WTC11 (cell line): ENCODE measurements at regions not wholly inside any gene's neighbourhood (a gene's known extent, or its start where the extent isn't known, plus 50 kb on each side); places are given as distances from the start of the nearest gene placed in this dataset.

ENCODE experiments used
- ATAC-seq: fragments of 200-7000 bp; cut with Tn5 transposase; 2 replicates; pipeline ENCODE4 v1.10.0; 2021; ENCODE audit warnings: mild to moderate bottlenecking, moderate library complexity
- CTCF ChIA-PET: fragments of 300-600 bp; sonication (Branson Sonifier 250); formaldehyde crosslinking; loops from one replicate; lab custom pipeline; 2021; ENCODE audit warnings: antibody characterized with exemption; lab: Charles Lee
- POLR2A ChIA-PET: fragments of 350-600 bp; sonication (Branson Sonifier 250); formaldehyde crosslinking; loops from one replicate; lab custom pipeline; 2021; ENCODE audit warnings: antibody characterized with exemption; lab: Charles Lee
- DNase-seq: peaks from one replicate; pipeline ENCODE4 v3.0.0; 2021; ENCODE audit warnings: low spot score
- H3K27ac Mint-ChIP-seq: 2 replicates; pipeline ENCODE4 v1.8.0; 2021; ENCODE audit warnings: mixed read lengths
- H3K27me3 Mint-ChIP-seq: 2 replicates; pipeline ENCODE4 v1.8.0; 2021; ENCODE audit warnings: low read depth, mild to moderate bottlenecking, moderate library complexity, mixed read lengths
- H3K36me3 Mint-ChIP-seq: 2 replicates; pipeline ENCODE4 v1.8.0; 2021; ENCODE audit warnings: mixed read lengths
- H3K4me1 Mint-ChIP-seq: 2 replicates; pipeline ENCODE4 v1.8.0; 2022; ENCODE audit warnings: mixed read lengths
- H3K4me3 Mint-ChIP-seq: 2 replicates; pipeline ENCODE4 v1.8.0; 2021; ENCODE audit warnings: mild to moderate bottlenecking, moderate library complexity, mixed read lengths
- H3K9me3 Mint-ChIP-seq: 2 replicates; pipeline ENCODE4 v1.8.0; 2021; ENCODE audit warnings: mixed read lengths
- AFF4 ChIP-seq: sonication (generic); formaldehyde crosslinking; IDR thresholded peaks from 2 replicates; pipeline ENCODE4 v1.8.1; 2023; ENCODE audit warnings: mild to moderate bottlenecking, missing genetic modification reagents, borderline replicate concordance
- ATF1 ChIP-seq: sonication (generic); formaldehyde crosslinking; IDR thresholded peaks from 2 replicates; pipeline ENCODE4 v1.8.1; 2023; ENCODE audit warnings: mild to moderate bottlenecking, moderate library complexity, missing genetic modification reagents
- CREB1 ChIP-seq: sonication (generic); formaldehyde crosslinking; IDR thresholded peaks from 2 replicates; pipeline ENCODE4 v1.8.0; 2023; ENCODE audit warnings: mild to moderate bottlenecking, missing genetic modification reagents
- CTCF ChIP-seq: fragments of 200-600 bp; IDR thresholded peaks from 2 replicates; pipeline ENCODE4 v1.8.0; 2022; ENCODE audit warnings: antibody characterized with exemption
- GRHL2 ChIP-seq: fragments of 250-450 bp; sonication (Bioruptor Pico); IDR thresholded peaks from 2 replicates; pipeline ENCODE4 v1.8.0; 2022; ENCODE audit warnings: mild to moderate bottlenecking, moderate library complexity; ENCODE audit not compliant: insufficient replicate concordance, severe bottlenecking
- HMGA2 ChIP-seq: fragments of 250-450 bp; sonication (Bioruptor Pico); IDR thresholded peaks from 2 replicates; pipeline ENCODE4 v1.4.0; 2021; ENCODE audit warnings: mild to moderate bottlenecking, moderate library complexity
- HMGXB4 ChIP-seq: sonication (generic); formaldehyde crosslinking; IDR thresholded peaks from 2 replicates; pipeline ENCODE4 v1.8.1; 2023; ENCODE audit warnings: mild to moderate bottlenecking, moderate library complexity, missing genetic modification reagents
- IRF2 ChIP-seq: sonication (generic); formaldehyde crosslinking; IDR thresholded peaks from 2 replicates; pipeline ENCODE4 v1.8.0; 2022; ENCODE audit warnings: low read depth, missing genetic modification reagents, borderline replicate concordance
- KAT7 ChIP-seq: sonication (generic); formaldehyde crosslinking; IDR thresholded peaks from 2 replicates; pipeline ENCODE4 v1.8.1; 2023; ENCODE audit warnings: missing genetic modification reagents, mild to moderate bottlenecking, borderline replicate concordance
- MAX ChIP-seq: sonication (generic); formaldehyde crosslinking; IDR thresholded peaks from 2 replicates; pipeline ENCODE4 v1.8.0; 2022; ENCODE audit warnings: mild to moderate bottlenecking, missing genetic modification reagents
- MXD4 ChIP-seq: fragments of 250-450 bp; sonication (Bioruptor Pico); IDR thresholded peaks from 2 replicates; pipeline ENCODE4 v1.8.0; 2021; ENCODE audit warnings: mild to moderate bottlenecking, moderate library complexity, borderline replicate concordance
- MYBL2 ChIP-seq: sonication (generic); formaldehyde crosslinking; IDR thresholded peaks from 2 replicates; pipeline ENCODE4 v1.8.1; 2023; ENCODE audit warnings: mild to moderate bottlenecking, moderate library complexity, missing genetic modification reagents
- NFE2L1 ChIP-seq: sonication (generic); formaldehyde crosslinking; IDR thresholded peaks from 2 replicates; pipeline ENCODE4 v1.8.1; 2023; ENCODE audit warnings: missing genetic modification reagents
- NR3C1 ChIP-seq: sonication (generic); formaldehyde crosslinking; conservative IDR thresholded peaks from 2 replicates; pipeline ENCODE4 v1.8.1; 2023; ENCODE audit warnings: low read depth, mild to moderate bottlenecking, missing genetic modification reagents
- OVOL2 ChIP-seq: fragments of 250-450 bp; sonication (Bioruptor Pico); IDR thresholded peaks from 2 replicates; pipeline ENCODE4 v1.9.0; 2021; ENCODE audit warnings: mild to moderate bottlenecking, borderline replicate concordance
- ZBTB21 ChIP-seq: sonication (generic); formaldehyde crosslinking; IDR thresholded peaks from 2 replicates; pipeline ENCODE4 v1.8.1; 2023; ENCODE audit warnings: mild to moderate bottlenecking, missing genetic modification reagents, borderline replicate concordance
- ZMAT4 ChIP-seq: fragments of 250-450 bp; sonication (Bioruptor Pico); IDR thresholded peaks from 2 replicates; pipeline ENCODE4 v1.9.0; 2021; ENCODE audit warnings: mild to moderate bottlenecking
- ZNF219 ChIP-seq: sonication (generic); formaldehyde crosslinking; IDR thresholded peaks from 2 replicates; pipeline ENCODE4 v1.8.0; 2023; ENCODE audit warnings: missing genetic modification reagents, mild to moderate bottlenecking, borderline replicate concordance
- ZNF671 ChIP-seq: fragments of 250-450 bp; sonication (Bioruptor Pico); IDR thresholded peaks from 2 replicates; pipeline ENCODE4 v1.8.0; 2021; ENCODE audit warnings: mild to moderate bottlenecking

GRCh38 chr7:77473229-77474005 is 57.3 kb upstream of the GSAP start:
- CTCF ChIA-PET, result no interaction called here
- Mint-ChIP-seq H3K4me3 (no peak overlapping the region), H3K36me3 (no peaks in the 10 kb centered on the region), H3K27ac (no peak overlapping the region), H3K4me1 (peaks cover 23% of the 10 kb centered on the region), H3K27me3 (no peaks in the 10 kb centered on the region), H3K9me3 (peaks cover 17% of the 10 kb centered on the region)
- ATAC-seq (no peak), DNase-seq (no peak)
- POLR2A ChIA-PET, result interaction anchor here (0.6 kb wide), 1 partner anchor 62 kb away, joined by 3 read pairs; no protein-coding TSS in a partner anchor
- TF ChIP-seq OVOL2 (CRISPR knock-in tag), result no peak
- TF ChIP-seq ZBTB21 (CRISPR knock-in tag), result no peak
- no peak for TF ChIP-seq ZNF671 (CRISPR knock-in tag)
- no peak for TF ChIP-seq KAT7
- TF ChIP-seq HMGXB4 (CRISPR knock-in tag), result no peak
- no peak for TF ChIP-seq NFE2L1 (CRISPR knock-in tag)
- no peak for TF ChIP-seq GRHL2
- no peak for TF ChIP-seq NR3C1 (CRISPR knock-in tag)
- no peak for TF ChIP-seq IRF2
- no peak for TF ChIP-seq MYBL2 (CRISPR knock-in tag)
- TF ChIP-seq AFF4 (CRISPR knock-in tag), result no peak
- no peak for TF ChIP-seq CREB1 (CRISPR knock-in tag)
- TF ChIP-seq MXD4 (CRISPR knock-in tag), result no peak
- TF ChIP-seq ZNF219 (CRISPR knock-in tag), result no peak
- TF ChIP-seq MAX, result no peak
- no peak for TF ChIP-seq CTCF
- no peak for TF ChIP-seq HMGA2 (CRISPR knock-in tag)
- TF ChIP-seq ZMAT4, result no peak

- Mint-ChIP-seq H3K9me3 (peaks cover 17% of the 10 kb centered on the region), H3K27ac (no peak overlapping the region), H3K36me3 (no peaks in the 10 kb centered on the region), H3K4me3 (no peak overlapping the region), H3K27me3 (no peaks in the 10 kb centered on the region), H3K4me1 (peaks cover 9% of the 10 kb centered on the region; the same call in 1 of the 2 replicates)
- CTCF ChIA-PET, result no interaction called here
- no peak for TF ChIP-seq GRHL2
- no peak for TF ChIP-seq ATF1 (CRISPR knock-in tag)
- TF ChIP-seq KAT7, result no peak
- no peak for TF ChIP-seq IRF2
- ATAC-seq (peak; percentile 75), DNase-seq (no peak)
- POLR2A ChIA-PET, result no interaction called here
Observed at GRCh38 chr7:77469927-77470326, 53.8 kb upstream of the GSAP start.
